ENCODE measurements at regions not wholly inside any gene's neighbourhood (a gene's known extent, or its start where the extent isn't known, plus 50 kb on each side); places are given as distances from the start of the nearest gene placed in this dataset.

DNA sequence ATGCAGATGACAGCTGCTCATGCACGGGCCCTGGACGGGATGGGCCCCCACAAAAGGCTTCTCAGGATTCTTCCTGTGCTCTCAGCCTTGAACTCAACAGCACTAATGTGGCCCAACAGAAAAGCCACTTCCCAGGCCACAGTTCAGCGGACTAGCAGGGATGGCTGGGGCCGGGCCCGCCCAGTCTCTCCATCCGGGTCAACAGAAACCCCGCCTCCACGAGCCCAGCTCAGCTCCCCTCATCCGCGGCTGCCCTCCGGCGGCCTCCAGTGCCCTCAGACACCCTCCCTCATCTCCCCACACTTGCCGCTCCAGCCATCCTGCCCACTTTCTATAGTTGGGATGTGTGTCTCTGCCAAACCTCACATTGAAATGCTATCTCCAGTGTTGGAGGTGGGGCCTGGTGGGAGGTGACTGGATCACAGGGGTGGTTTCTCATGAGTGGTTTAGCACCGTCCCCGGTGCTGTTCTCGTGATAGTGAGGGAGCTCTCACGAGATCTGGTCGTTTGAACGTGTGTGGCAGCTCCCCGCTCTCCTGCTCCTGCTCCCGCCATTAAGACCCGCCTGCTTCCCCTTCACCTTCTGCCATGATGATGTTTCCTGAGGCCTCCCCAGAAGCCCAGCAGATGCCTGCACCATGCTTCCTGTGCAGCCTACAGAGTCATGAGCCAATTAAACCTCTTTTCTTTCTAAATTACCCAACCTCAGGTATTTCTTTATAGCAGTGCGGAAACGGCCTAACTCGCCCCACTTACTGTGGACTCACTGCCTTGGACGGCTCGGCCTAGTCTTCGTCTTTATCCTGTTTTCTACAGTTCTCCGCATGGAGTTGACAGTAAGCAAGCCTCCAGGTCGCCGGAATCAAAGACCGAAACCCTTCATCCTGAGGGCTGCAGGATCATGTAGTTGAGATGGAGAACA is 169.9 kb upstream of the RNF32 start:
- ChIA-PET CTCF (interaction anchor here (1.4 kb wide), 1 partner anchor 10 kb away, joined by 5 read pairs; no protein-coding TSS in a partner anchor), POLR2A (no interaction called here)
- H3K27ac Mint-ChIP-seq = no peak overlapping the region
- H3K27me3 Mint-ChIP-seq = peaks cover 19% of the 10 kb centered on the region
- ATAC-seq (no peak), DNase-seq (no peak)
- intact Hi-C loops (cut with micrococcal nuclease) = loop anchor here (5.0 kb wide), 1 partner anchor 658 kb away; the partner anchor contains the start of gene SHH
- H3K4me1 Mint-ChIP-seq (ENCODE audit: low read depth) = no peaks in the 10 kb centered on the region
- no peaks in the 10 kb centered on the region for H3K9me3 Mint-ChIP-seq
- no peak overlapping the region for H3K4me3 Mint-ChIP-seq
- TF ChIP-seq, protein P1, sequence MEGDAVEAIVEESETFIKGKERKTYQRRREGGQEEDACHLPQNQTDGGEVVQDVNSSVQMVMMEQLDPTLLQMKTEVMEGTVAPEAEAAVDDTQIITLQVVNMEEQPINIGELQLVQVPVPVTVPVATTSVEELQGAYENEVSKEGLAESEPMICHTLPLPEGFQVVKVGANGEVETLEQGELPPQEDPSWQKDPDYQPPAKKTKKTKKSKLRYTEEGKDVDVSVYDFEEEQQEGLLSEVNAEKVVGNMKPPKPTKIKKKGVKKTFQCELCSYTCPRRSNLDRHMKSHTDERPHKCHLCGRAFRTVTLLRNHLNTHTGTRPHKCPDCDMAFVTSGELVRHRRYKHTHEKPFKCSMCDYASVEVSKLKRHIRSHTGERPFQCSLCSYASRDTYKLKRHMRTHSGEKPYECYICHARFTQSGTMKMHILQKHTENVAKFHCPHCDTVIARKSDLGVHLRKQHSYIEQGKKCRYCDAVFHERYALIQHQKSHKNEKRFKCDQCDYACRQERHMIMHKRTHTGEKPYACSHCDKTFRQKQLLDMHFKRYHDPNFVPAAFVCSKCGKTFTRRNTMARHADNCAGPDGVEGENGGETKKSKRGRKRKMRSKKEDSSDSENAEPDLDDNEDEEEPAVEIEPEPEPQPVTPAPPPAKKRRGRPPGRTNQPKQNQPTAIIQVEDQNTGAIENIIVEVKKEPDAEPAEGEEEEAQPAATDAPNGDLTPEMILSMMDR (IDR thresholded peaks at IDR 0.05) = no peak
- H3K36me3 Mint-ChIP-seq (ENCODE audit: low read depth) = no peaks in the 10 kb centered on the region

DNA sequence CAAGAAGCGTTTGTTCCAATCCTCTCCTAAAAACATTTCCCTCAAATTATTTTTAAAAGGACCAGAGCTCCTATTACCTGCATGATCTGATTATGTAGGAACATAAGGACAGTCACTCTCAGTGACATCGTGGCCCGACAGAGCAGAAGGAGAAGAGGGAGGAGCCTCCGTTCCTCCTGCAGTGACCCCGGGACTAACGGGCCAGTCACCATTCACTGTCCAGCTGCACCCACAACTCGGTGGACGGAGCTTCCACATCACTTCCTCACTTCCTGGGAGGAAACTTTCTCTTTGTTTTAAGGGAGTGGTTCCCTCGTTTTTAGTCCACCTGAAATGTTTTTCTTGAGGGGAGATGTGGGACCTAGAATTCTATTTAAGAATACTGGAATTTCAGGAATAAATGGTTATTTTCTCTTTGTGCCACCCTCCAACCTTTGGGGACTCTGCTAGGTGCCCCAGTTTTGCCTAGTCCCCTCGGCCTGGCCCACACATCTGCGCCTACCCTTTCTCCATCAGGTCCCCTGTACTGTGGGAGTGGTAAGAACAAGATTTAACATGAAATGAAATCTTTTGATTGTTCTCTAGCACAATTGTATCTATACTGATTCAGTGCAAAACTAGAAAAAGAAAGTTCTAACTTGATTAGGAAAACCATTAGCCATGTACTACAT is 173.5 kb upstream of the RNF32 start:
- ChIA-PET POLR2A (no interaction called here), CTCF (interaction anchor here (1.8 kb wide), 1 partner anchor 8 kb away, joined by 5 read pairs; no protein-coding TSS in a partner anchor)
- no peaks in the 10 kb centered on the region for H3K9me3 Mint-ChIP-seq
- DNase-seq = no peak
- TF ChIP-seq, protein P1 (IDR thresholded peaks at IDR 0.05) = no peak
- H3K27me3 Mint-ChIP-seq = peaks cover 8% of the 10 kb centered on the region
- no peak overlapping the region for H3K27ac Mint-ChIP-seq
- no peak overlapping the region for H3K4me3 Mint-ChIP-seq
- ATAC-seq = no peak
- no peaks in the 10 kb centered on the region for H3K4me1 Mint-ChIP-seq (ENCODE audit: low read depth)
- intact Hi-C loops (cut with micrococcal nuclease) = no loop called here
- no peaks in the 10 kb centered on the region for H3K36me3 Mint-ChIP-seq (ENCODE audit: low read depth)

DNA sequence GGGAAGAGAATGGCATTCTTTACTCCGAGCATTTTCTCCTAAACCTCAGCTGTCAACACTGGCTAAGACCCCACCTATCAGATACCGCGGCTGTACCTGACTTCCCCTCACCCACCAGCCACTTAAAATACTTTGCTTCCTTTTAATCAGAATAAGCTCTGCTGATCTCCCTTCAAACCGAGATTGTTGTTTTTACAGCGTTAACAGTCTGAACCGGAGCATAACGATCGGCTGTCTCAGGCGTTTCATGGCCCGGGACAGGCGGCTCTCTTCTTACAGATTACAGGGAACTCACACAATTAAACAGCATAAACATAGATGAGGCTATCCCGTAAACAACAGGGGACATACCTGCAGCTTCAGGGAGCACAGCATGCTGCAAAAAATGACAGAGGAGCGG is 174.3 kb upstream of the RNF32 start:
- H3K4me1 Mint-ChIP-seq (ENCODE audit: low read depth) = no peaks in the 10 kb centered on the region
- ChIA-PET POLR2A (no interaction called here), CTCF (interaction anchor here (1.8 kb wide), 1 partner anchor 9 kb away, joined by 5 read pairs; no protein-coding TSS in a partner anchor)
- no peaks in the 10 kb centered on the region for H3K36me3 Mint-ChIP-seq (ENCODE audit: low read depth)
- no peak overlapping the region for H3K27ac Mint-ChIP-seq
- no peaks in the 10 kb centered on the region for H3K9me3 Mint-ChIP-seq
- TF ChIP-seq, protein P1 (IDR thresholded peaks at IDR 0.05) = no peak
- ATAC-seq (no peak), DNase-seq (no peak)
- H3K27me3 Mint-ChIP-seq = peaks cover 8% of the 10 kb centered on the region
- intact Hi-C loops (cut with micrococcal nuclease) = no loop called here
- no peak overlapping the region for H3K4me3 Mint-ChIP-seq

DNA sequence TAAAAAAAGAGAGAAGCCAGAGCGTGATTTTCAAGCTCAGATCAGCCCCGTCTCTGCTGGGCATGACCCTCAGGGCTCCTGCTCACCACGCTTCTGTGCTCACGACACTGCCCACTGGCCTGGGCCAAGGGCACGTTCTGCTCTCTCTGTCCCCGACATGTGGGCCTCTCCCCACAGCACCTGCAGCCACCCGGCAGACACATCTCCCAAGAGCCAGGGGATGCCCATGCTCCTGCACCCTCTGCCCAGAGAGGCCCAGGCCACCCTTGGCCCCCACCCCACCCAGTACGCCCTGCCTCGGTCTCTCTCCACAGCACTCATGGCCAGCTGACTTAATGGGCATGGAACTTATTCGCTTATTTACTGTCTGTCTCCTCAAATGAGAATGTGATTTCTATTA is 175.4 kb upstream of the RNF32 start:
- POLR2A ChIA-PET = no interaction called here
- intact Hi-C loops (cut with micrococcal nuclease) = no loop called here
- TF ChIP-seq, protein P1 (IDR thresholded peaks at IDR 0.05) = no peak
- DNase-seq (no peak), ATAC-seq (no peak)
- Mint-ChIP-seq H3K27ac (no peak overlapping the region), H3K36me3 (ENCODE audit: low read depth) (no peaks in the 10 kb centered on the region), H3K4me1 (ENCODE audit: low read depth) (no peaks in the 10 kb centered on the region), H3K27me3 (peaks cover 8% of the 10 kb centered on the region), H3K9me3 (no peaks in the 10 kb centered on the region), H3K4me3 (no peak overlapping the region)
- CTCF ChIA-PET = interaction anchor here (1.8 kb wide), 1 partner anchor 10 kb away, joined by 5 read pairs; no protein-coding TSS in a partner anchor

DNA sequence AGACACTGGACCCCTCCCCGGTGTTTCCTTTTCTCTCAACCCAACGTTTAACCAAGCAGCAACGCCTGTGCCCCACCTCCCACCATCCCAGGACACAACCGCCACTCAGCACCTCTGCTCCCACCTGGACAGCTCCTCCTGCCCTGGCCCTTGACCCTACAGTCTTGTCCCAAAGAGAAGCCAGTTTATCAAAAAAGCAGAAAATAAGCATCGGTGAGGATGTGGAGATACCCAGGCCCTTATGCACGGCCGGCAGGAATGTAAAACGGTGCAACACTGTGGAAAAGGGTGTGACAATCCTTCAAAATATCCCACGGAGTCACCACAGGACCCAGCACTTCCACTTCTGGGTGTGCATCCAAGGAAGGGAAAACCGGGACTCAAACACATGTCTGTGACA is 176.2 kb upstream of the RNF32 start:
- ATAC-seq (no peak), DNase-seq (no peak)
- TF ChIP-seq, protein P1 (IDR thresholded peaks at IDR 0.05) = no peak
- intact Hi-C loops (cut with micrococcal nuclease) = no loop called here
- Mint-ChIP-seq H3K4me3 (no peak overlapping the region), H3K4me1 (ENCODE audit: low read depth) (no peaks in the 10 kb centered on the region), H3K9me3 (no peaks in the 10 kb centered on the region), H3K27me3 (peaks cover 8% of the 10 kb centered on the region), H3K27ac (no peak overlapping the region), H3K36me3 (ENCODE audit: low read depth) (no peaks in the 10 kb centered on the region)
- POLR2A ChIA-PET = no interaction called here
- CTCF ChIA-PET = no interaction called here
